HepG2 (cell line): ENCODE measurements at regions not wholly inside any gene's neighbourhood (a gene's known extent, or its start where the extent isn't known, plus 50 kb on each side); places are given as distances from the start of the nearest gene placed in this dataset.

ENCODE experiments used
- ATAD3A ChIP-seq: sonication (generic); formaldehyde crosslinking; IDR thresholded peaks from 2 replicates; pipeline ENCODE4 v1.4.0; 2020; ENCODE audit warnings: missing genetic modification reagents
- CBX2 ChIP-seq, 2 experiments: fragments of 200-600 bp in 1 of 2; sonication (generic); formaldehyde crosslinking in 1 of 2; IDR thresholded peaks; 2 replicates each; pipeline versions ENCODE4 v1.7.0 to v1.8.1; 2018 to 2022; ENCODE audit warnings: low read depth in 2 of 2, low read length in 1 of 2, mild to moderate bottlenecking in 1 of 2, missing genetic modification reagents in 1 of 2
- CCAR2 ChIP-seq: fragments of 200-400 bp; formaldehyde crosslinking; optimal IDR thresholded peaks from 2 replicates; pipeline ENCODE3; 2018; ENCODE audit warnings: low read depth, mild to moderate bottlenecking, low read length, moderate library complexity
- CTCF ChIP-seq: sonication (generic); formaldehyde crosslinking; IDR thresholded peaks from 2 replicates; pipeline ENCODE4 v1.5.0; 2020; ENCODE audit warnings: mild to moderate bottlenecking, missing genetic modification reagents, moderate library complexity
- ETS1 ChIP-seq: sonication (generic); formaldehyde crosslinking; IDR thresholded peaks from 2 replicates; pipeline ENCODE4 v1.4.0; 2020; ENCODE audit warnings: missing genetic modification reagents
- GTF2F1 ChIP-seq: fragments of 150-350 bp; IDR thresholded peaks from 2 replicates; pipeline ENCODE4 v1.6.1; 2014; ENCODE audit warnings: low read length
- HDAC1 ChIP-seq: sonication (generic); formaldehyde crosslinking; IDR thresholded peaks from 2 replicates; pipeline ENCODE4 v1.5.1; 2020; ENCODE audit warnings: mild to moderate bottlenecking, missing genetic modification reagents
- MED8 ChIP-seq: sonication (generic); formaldehyde crosslinking; IDR thresholded peaks from 2 replicates; pipeline ENCODE4 v1.8.1; 2023; ENCODE audit warnings: mild to moderate bottlenecking, missing genetic modification reagents; ENCODE audit not compliant: insufficient replicate concordance
- MEIS2 ChIP-seq: sonication (generic); formaldehyde crosslinking; IDR thresholded peaks from 2 replicates; pipeline ENCODE4 v1.9.0; 2021; ENCODE audit warnings: mild to moderate bottlenecking, missing genetic modification reagents
- NR2C2 ChIP-seq: sonication (generic); formaldehyde crosslinking; IDR thresholded peaks from 2 replicates; pipeline ENCODE4 v1.4.0; 2020; ENCODE audit warnings: missing genetic modification reagents, mild to moderate bottlenecking, moderate library complexity, borderline replicate concordance
- RARG ChIP-seq: sonication (generic); formaldehyde crosslinking; IDR thresholded peaks from 2 replicates; pipeline ENCODE4 v1.4.0; 2020; ENCODE audit warnings: low read depth, mild to moderate bottlenecking, missing genetic modification reagents
- RELA ChIP-seq: sonication (generic); formaldehyde crosslinking; IDR thresholded peaks from 2 replicates; pipeline ENCODE4 v1.4.0; 2020; ENCODE audit warnings: missing genetic modification reagents
- SMC3 ChIP-seq: IDR thresholded peaks from 2 replicates; pipeline ENCODE4 v1.6.1; 2011; ENCODE audit warnings: low read length, improper control_type of control experiment
- TERF1 ChIP-seq: sonication (generic); formaldehyde crosslinking; IDR thresholded peaks from 2 replicates; pipeline ENCODE4 v1.8.0; 2022; ENCODE audit warnings: mild to moderate bottlenecking, missing genetic modification reagents, moderate library complexity
- THYN1 ChIP-seq: sonication (generic); formaldehyde crosslinking; IDR thresholded peaks from 2 replicates; pipeline ENCODE4 v1.8.1; 2023; ENCODE audit warnings: low read depth, mild to moderate bottlenecking, moderate library complexity, missing genetic modification reagents, borderline replicate concordance
- ZBTB7B ChIP-seq: sonication (generic); formaldehyde crosslinking; IDR thresholded peaks from 2 replicates; pipeline ENCODE4 v1.4.0; 2020; ENCODE audit warnings: missing genetic modification reagents
- ZFP36L1 ChIP-seq: sonication (generic); formaldehyde crosslinking; IDR thresholded peaks from 2 replicates; pipeline ENCODE4 v1.8.0; 2022; ENCODE audit warnings: mild to moderate bottlenecking, missing genetic modification reagents, moderate library complexity
- ZNF121 ChIP-seq: sonication (generic); formaldehyde crosslinking; IDR thresholded peaks from 2 replicates; pipeline ENCODE4 v1.5.0; 2020; ENCODE audit warnings: mild to moderate bottlenecking, missing genetic modification reagents
- ZNF3 ChIP-seq: IDR thresholded peaks from 2 replicates; pipeline ENCODE4 v1.7.0; 2017; ENCODE audit warnings: inconsistent platforms
- ZNF503 ChIP-seq: sonication (generic); formaldehyde crosslinking; IDR thresholded peaks from 2 replicates; pipeline ENCODE4 v1.4.0; 2020; ENCODE audit warnings: missing genetic modification reagents
- ZSCAN5A ChIP-seq: sonication (generic); formaldehyde crosslinking; IDR thresholded peaks from 2 replicates; pipeline ENCODE4 v1.8.0; 2022; ENCODE audit warnings: mild to moderate bottlenecking, missing genetic modification reagents, borderline replicate concordance
- TF ChIP-seq, protein P1 (sequence below): IDR thresholded peaks from 2 replicates; pipeline ENCODE4 v1.6.1; 2016; ENCODE audit warnings: missing genetic modification reagents, missing compliant biosample characterization

DNA sequence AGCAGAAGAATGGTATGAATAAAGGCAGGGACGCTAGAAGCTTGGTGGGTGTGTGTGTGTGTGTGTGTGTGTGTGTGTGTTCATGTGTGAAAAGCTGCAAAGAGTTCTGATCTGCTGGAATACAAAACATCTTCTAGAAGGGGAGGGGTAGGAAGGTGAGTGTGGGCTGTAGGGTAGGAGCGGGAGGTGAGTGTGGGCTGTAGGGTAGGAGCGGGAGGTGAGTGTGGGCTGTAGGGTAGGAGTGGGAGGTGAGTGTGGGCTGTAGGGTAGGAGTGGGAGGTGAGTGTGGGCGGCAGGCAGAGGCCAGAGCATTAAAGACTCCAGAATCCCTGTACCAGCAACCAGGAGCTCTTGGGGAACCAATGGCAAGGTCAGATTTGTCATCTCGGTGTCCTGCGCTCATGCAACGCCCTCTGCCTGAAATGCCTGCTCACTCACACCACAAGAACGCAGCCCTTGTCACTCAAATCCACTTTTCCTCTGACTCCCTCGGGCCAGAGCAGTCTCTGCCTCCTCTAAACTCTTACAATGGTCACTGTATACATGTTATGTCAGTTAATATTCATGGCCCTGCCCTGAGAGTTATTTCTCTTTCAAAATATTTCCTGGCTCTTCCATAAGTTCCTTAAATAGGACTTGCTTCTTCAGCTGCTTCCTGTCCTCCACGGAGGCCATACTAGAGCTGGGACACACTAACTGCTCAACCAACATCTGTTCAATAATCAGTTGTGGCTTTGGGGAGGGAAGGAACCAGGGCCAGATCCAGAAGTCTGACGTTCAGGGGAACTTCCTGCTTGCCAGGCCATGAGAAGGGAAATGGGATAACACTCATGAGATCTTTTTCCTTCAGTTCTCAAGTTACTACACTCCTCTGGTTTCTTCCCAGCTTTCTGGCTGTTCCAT, 53.6 kb upstream of the ZNF644 start (continued):
- TF ChIP-seq TERF1, result no peak
- TF ChIP-seq ZNF121, result 0 out of 2 replicates have a peak, but pooled peaks have one; percentile 29
- TF ChIP-seq ZNF503 (CRISPR knock-in tag), result no peak
- TF ChIP-seq, protein P1, sequence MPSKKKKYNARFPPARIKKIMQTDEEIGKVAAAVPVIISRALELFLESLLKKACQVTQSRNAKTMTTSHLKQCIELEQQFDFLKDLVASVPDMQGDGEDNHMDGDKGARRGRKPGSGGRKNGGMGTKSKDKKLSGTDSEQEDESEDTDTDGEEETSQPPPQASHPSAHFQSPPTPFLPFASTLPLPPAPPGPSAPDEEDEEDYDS (CRISPR knock-in tag), result no peak
- no peak for TF ChIP-seq MED8 (CRISPR knock-in tag)
- TF ChIP-seq RARG (CRISPR knock-in tag), result no peak
- TF ChIP-seq ZFP36L1 (CRISPR knock-in tag), result no peak
- TF ChIP-seq CCAR2, result no peak
- no peak for TF ChIP-seq HDAC1
- no peak for TF ChIP-seq ATAD3A (CRISPR knock-in tag)
- TF ChIP-seq GTF2F1, result no peak
- TF ChIP-seq RELA (CRISPR knock-in tag), result no peak
- TF ChIP-seq SMC3, result peak; percentile 48; the same call in 1 of the 2 replicates
- TF ChIP-seq NR2C2 (CRISPR knock-in tag), result no peak
- TF ChIP-seq THYN1, result no peak
- TF ChIP-seq ZNF3 (CRISPR knock-in tag), result no peak
- no peak for TF ChIP-seq ETS1 (CRISPR knock-in tag)
- TF ChIP-seq MEIS2 (CRISPR knock-in tag), result 0 out of 2 replicates have a peak, but pooled peaks have one; percentile 22
- TF ChIP-seq CTCF (CRISPR knock-in tag), result peak; percentile 63
- no peak for TF ChIP-seq ZBTB7B (CRISPR knock-in tag)
- no peak for TF ChIP-seq CBX2 (IDR thresholded peaks at IDR 0.05; ENCODE audit: low read depth, low read length)
- no peak for TF ChIP-seq CBX2 (CRISPR knock-in tag; IDR thresholded peaks at IDR 0.05; ENCODE audit: low read depth)
- no peak for TF ChIP-seq ZSCAN5A
